Esophagus muscularis mucosa (tissue), 4 donors: ENCODE measurements at regions not wholly inside any gene's neighbourhood (a gene's known extent, or its start where the extent isn't known, plus 50 kb on each side); places are given as distances from the start of the nearest gene placed in this dataset.

ENCODE experiments used
- EP300 ChIP-seq: sonication (generic); formaldehyde crosslinking; IDR thresholded peaks from one replicate; pipeline ENCODE4 v1.6.1; 2017; ENCODE audit warnings: antibody characterized with exemption
- POLR2A ChIP-seq: fragments of 450-650 bp; IDR thresholded peaks from one replicate; pipeline ENCODE4 v1.6.1; 2017; ENCODE audit warnings: antibody characterized with exemption, moderate library complexity, mild to moderate bottlenecking, low read depth
- POLR2AphosphoS5 ChIP-seq, 2 donors: sonication (generic); formaldehyde crosslinking; IDR thresholded peaks; one replicate each; pipeline ENCODE4 v1.6.1; 2017; ENCODE audit warnings: antibody characterized with exemption in 2 of 2
- TF ChIP-seq, protein P1 (sequence below), 3 experiments: fragments of 200-600 bp in 2 of 3; fragments of 450-650 bp in 1 of 3; sonication (generic) in 2 of 3; IDR thresholded peaks; one replicate each; pipeline ENCODE4 v1.5.1; 2017 to 2019; ENCODE audit warnings: antibody characterized with exemption in 3 of 3, mild to moderate bottlenecking in 2 of 3, moderate library complexity in 1 of 3

DNA sequence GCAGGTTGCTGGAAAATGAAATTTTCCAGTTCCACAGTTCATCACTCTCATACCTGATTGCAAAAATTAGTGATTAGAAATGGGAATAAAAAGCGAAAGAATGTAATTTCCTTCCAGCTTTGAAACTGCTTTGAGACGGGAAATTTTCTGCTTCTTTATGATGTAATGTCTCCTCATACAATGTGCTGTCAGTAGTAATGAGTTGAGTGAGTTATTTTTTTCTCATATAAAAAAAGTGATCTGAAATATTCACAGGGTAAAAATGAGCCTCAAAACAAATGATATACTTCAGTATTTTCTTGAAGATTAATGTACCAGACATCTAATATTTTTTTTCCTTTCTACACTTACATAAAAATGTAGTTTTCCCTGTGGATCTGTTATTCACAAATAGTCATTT lies 179.1 kb upstream of the FAT4 start:
- TF ChIP-seq, protein P1, sequence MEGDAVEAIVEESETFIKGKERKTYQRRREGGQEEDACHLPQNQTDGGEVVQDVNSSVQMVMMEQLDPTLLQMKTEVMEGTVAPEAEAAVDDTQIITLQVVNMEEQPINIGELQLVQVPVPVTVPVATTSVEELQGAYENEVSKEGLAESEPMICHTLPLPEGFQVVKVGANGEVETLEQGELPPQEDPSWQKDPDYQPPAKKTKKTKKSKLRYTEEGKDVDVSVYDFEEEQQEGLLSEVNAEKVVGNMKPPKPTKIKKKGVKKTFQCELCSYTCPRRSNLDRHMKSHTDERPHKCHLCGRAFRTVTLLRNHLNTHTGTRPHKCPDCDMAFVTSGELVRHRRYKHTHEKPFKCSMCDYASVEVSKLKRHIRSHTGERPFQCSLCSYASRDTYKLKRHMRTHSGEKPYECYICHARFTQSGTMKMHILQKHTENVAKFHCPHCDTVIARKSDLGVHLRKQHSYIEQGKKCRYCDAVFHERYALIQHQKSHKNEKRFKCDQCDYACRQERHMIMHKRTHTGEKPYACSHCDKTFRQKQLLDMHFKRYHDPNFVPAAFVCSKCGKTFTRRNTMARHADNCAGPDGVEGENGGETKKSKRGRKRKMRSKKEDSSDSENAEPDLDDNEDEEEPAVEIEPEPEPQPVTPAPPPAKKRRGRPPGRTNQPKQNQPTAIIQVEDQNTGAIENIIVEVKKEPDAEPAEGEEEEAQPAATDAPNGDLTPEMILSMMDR (IDR thresholded peaks at IDR 0.05), result no peak
- TF ChIP-seq POLR2A (no peak), EP300 (no peak), POLR2AphosphoS5 (IDR thresholded peaks at IDR 0.05) (no peak)
